ENCODE measurements at regions not wholly inside any gene's neighbourhood (a gene's known extent, or its start where the extent isn't known, plus 50 kb on each side); places are given as distances from the start of the nearest gene placed in this dataset.
A peak's percentile ranks its signal among the peaks of the same experiment; 100 is the strongest.

- no peak for TF ChIP-seq CTCF (IDR thresholded peaks at IDR 0.05; ENCODE audit: low read depth, low read length)
- no peak overlapping the region for H3K4me3 ChIP-seq (replicated peaks in 1 of 2; ENCODE audit: low read depth in 2 of 2, low read length in 2 of 2)
- no peak for DNase-seq (ENCODE audit: low read depth in 2 of 2)
Observed at GRCh38 chrX:79568309-79568708, 201.2 kb upstream of the ITM2A start.

GRCh38 chrX:79564362-79564761 lies 197.2 kb upstream of the ITM2A start:
- no peak for DNase-seq (ENCODE audit: low read depth in 2 of 2)
- TF ChIP-seq CTCF (IDR thresholded peaks at IDR 0.05; ENCODE audit: low read depth, low read length): no peak
- H3K4me3 ChIP-seq (replicated peaks in 1 of 2; ENCODE audit: low read depth in 2 of 2, low read length in 2 of 2): no peak overlapping the region

- no peak for DNase-seq (ENCODE audit: low read depth in 2 of 2)
- TF ChIP-seq CTCF (IDR thresholded peaks at IDR 0.05; ENCODE audit: low read depth, low read length): no peak
- H3K4me3 ChIP-seq (replicated peaks in 1 of 2; ENCODE audit: low read depth in 2 of 2, low read length in 2 of 2): no peak overlapping the region
Observed at GRCh38 chrX:79559290-79559689, 192.2 kb upstream of the ITM2A start.

- no peak overlapping the region for H3K4me3 ChIP-seq (replicated peaks in 1 of 2; ENCODE audit: low read depth in 2 of 2, low read length in 2 of 2)
- DNase-seq (ENCODE audit: low read depth in 2 of 2): no peak
- TF ChIP-seq CTCF (IDR thresholded peaks at IDR 0.05; ENCODE audit: low read depth, low read length): no peak
Observed at GRCh38 chrX:79557212-79557611, 190.1 kb upstream of the ITM2A start.

GRCh38 chrX:79556800-79557199 lies 189.7 kb upstream of the ITM2A start:
- H3K4me3 ChIP-seq (replicated peaks in 1 of 2; ENCODE audit: low read depth in 2 of 2, low read length in 2 of 2): no peak overlapping the region
- no peak for DNase-seq (ENCODE audit: low read depth in 2 of 2)
- no peak for TF ChIP-seq CTCF (IDR thresholded peaks at IDR 0.05; ENCODE audit: low read depth, low read length)

- DNase-seq (ENCODE audit: low read depth in 2 of 2): no peak
- TF ChIP-seq CTCF (IDR thresholded peaks at IDR 0.05; ENCODE audit: low read depth, low read length): no peak
- no peak overlapping the region for H3K4me3 ChIP-seq (replicated peaks in 1 of 2; ENCODE audit: low read depth in 2 of 2, low read length in 2 of 2)
Observed at GRCh38 chrX:79530310-79531108, 163.4 kb upstream of the ITM2A start.

GRCh38 chrX:79524642-79525041 lies 157.5 kb upstream of the ITM2A start:
- peak; percentile 20 for TF ChIP-seq CTCF (IDR thresholded peaks at IDR 0.05; ENCODE audit: low read depth, low read length)
- H3K4me3 ChIP-seq (replicated peaks in 1 of 2; ENCODE audit: low read depth in 2 of 2, low read length in 2 of 2): no peak overlapping the region
- peak in 1 of 2 donors; percentile 0 for DNase-seq (ENCODE audit: low read depth in 2 of 2)
